ENCODE measurements at regions not wholly inside any gene's neighbourhood (a gene's known extent, or its start where the extent isn't known, plus 50 kb on each side); places are given as distances from the start of the nearest gene placed in this dataset.

GRCh38 chr17:83186751-83187421, 107.5 kb downstream of the METRNL start:
- Histone ChIP-seq H3K36me3 (no peaks in the 10 kb centered on the region), H3K4me3 (replicated peaks in 1 of 3) (no peak overlapping the region), H3K9me3 (no peaks in the 10 kb centered on the region), H3K4me1 (peaks cover 19 to 23% of the 10 kb centered on the region in 2 donors), H3K27me3 (no peaks in the 10 kb centered on the region), H3K27ac (no peak overlapping the region)
- whole genome bisulfite sequencing, 2 donors, result 80 to 98% methylated on average over 2 to 3 of the region's 3 CpGs
- DNase-seq, result no peak
- TF ChIP-seq CTCF (IDR thresholded peaks at IDR 0.05), result no peak
- intact Hi-C loops (cut with DNase I), result no loop called here

GRCh38 chr17:83187782-83188311, 108.4 kb downstream of the METRNL start:
- H3K27ac ChIP-seq, result no peak overlapping the region
- DNase-seq, result no peak
- H3K27me3 ChIP-seq, result no peaks in the 10 kb centered on the region
- peaks cover 19% of the 10 kb centered on the region in 2 donors for H3K4me1 ChIP-seq
- no peaks in the 10 kb centered on the region for H3K36me3 ChIP-seq
- TF ChIP-seq POLR2A (IDR thresholded peaks at IDR 0.05), result no peak
- H3K4me3 ChIP-seq (replicated peaks in 1 of 3), result no peak overlapping the region
- intact Hi-C loops (cut with DNase I), result no loop called here
- no peaks in the 10 kb centered on the region for H3K9me3 ChIP-seq

GRCh38 chr17:83189044-83190003, 109.9 kb downstream of the METRNL start:
- Histone ChIP-seq H3K9me3 (no peaks in the 10 kb centered on the region), H3K27ac (peak overlapping the region in 2 of 3 donors; percentile 27 to 46), H3K27me3 (no peaks in the 10 kb centered on the region), H3K4me3 (replicated peaks in 1 of 3) (no peak overlapping the region), H3K36me3 (no peaks in the 10 kb centered on the region), H3K4me1 (peaks cover 15 to 19% of the 10 kb centered on the region in 2 donors)
- no peak for TF ChIP-seq POLR2A (IDR thresholded peaks at IDR 0.05)
- DNase-seq, result peak; percentile 92 to 94
- WGBS, 2 donors, result 47 to 62% methylated on average over 23 to 26 of the region's 26 CpGs
- intact Hi-C loops (cut with DNase I), result no loop called here

- Histone ChIP-seq H3K27me3 (no peaks in the 10 kb centered on the region), H3K27ac (peak overlapping the region; percentile 21 to 46 (median 27)), H3K4me3 (replicated peaks in 1 of 3) (no peak overlapping the region), H3K4me1 (peaks cover 18 to 19% of the 10 kb centered on the region in 2 donors), H3K9me3 (no peaks in the 10 kb centered on the region), H3K36me3 (no peaks in the 10 kb centered on the region)
- TF ChIP-seq CTCF (IDR thresholded peaks at IDR 0.05), result no peak
- TF ChIP-seq POLR2A (IDR thresholded peaks at IDR 0.05), result no peak
- 45 to 59% methylated on average over 12 of the region's 12 CpGs for WGBS, 2 donors
- intact Hi-C loops (cut with DNase I), result no loop called here
- no peak for DNase-seq
These were observed 110.6 kb downstream of the METRNL start for GRCh38 chr17:83190004-83190385.

- Histone ChIP-seq H3K9me3 (no peaks in the 10 kb centered on the region), H3K27ac (peak overlapping the region in 1 of 3 donors; percentile 46), H3K4me3 (replicated peaks in 1 of 3) (no peak overlapping the region), H3K27me3 (no peaks in the 10 kb centered on the region), H3K36me3 (no peaks in the 10 kb centered on the region), H3K4me1 (peaks cover 23 to 26% of the 10 kb centered on the region in 2 donors)
- intact Hi-C loops (cut with DNase I), result no loop called here
- no peak for DNase-seq
- TF ChIP-seq CTCF (IDR thresholded peaks at IDR 0.05), result no peak
- no peak for TF ChIP-seq POLR2A (IDR thresholded peaks at IDR 0.05)
- WGBS, 2 donors, result 86% methylated on average over 21 of the region's 21 CpGs
These were observed 111.4 kb downstream of the METRNL start for GRCh38 chr17:83190601-83191387.
